NK-92 (cell line): ENCODE measurements at regions not wholly inside any gene's neighbourhood (a gene's known extent, or its start where the extent isn't known, plus 50 kb on each side); places are given as distances from the start of the nearest gene placed in this dataset.
A peak's percentile ranks its signal among the peaks of the same experiment; 100 is the strongest.

Source experiments
- DNase-seq: peaks from one replicate; lab custom pipeline; 2025; ENCODE audit not compliant: unreplicated experiment; lab: John Stamatoyannopoulos, UW

DNA sequence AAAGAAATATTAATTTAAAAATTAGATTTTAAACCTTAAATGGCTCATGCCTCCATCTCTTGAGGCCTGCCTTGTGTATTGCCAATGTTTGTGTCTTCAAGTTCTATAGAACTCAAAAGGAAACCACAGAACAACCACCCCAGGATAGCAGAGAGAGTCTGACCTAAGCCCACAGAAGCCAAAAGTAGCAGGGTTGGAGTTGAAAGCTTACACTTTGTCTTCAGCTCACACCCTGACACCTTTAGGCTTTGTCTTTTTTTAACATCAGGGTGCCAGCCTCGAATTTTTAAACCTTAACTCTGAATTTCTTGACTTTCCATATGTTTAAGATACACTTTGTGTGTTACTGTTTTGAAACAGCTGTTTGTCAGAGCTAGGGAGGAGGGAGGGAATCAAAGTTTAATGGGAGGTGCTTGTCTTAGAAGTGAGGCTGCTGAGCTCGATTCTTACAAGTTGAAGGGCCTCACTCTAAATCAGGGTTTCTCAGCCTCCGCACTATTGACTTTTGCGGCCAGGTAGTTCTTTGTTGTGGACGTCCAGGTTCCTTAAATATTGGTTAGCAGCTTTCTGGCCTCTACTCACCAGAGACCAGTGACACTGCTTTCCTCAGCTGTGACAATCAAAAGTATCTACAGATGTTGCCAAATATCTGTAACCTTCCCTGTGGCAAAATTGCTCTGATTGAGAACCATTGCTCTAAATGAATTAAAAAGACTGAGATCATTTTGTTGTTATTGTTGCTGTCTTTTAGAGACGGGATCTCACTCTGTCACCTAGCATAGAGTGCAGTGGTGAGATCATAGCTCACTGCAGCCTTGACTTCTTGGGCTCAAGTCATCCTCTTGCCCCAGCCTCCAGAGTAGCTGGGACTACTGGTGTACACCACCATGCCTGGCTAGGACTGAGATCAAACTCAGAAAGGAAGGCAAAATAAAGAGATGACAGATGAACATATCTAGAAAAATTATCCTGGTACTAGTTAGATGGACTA lies 139.2 kb upstream of the EOMES start:
- DNase-seq: no peak

DNA sequence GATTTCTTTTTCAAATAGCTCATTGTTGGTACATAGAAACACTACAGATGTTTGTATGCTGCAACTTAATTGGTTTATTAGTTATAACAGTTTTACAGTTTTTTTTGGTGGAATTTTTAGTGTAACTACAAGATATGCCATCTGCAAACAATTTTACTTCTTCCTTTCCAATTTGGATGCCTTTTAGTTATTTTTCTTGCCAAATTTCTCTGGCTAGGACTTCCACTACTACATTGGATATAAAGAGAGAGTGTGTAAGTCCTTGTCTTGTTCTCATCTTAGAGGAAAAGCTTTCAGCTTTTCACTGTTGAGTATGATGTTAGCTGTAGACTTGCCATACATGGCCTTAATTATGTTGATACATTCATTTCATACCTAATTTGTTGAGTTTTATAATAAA lies 143.6 kb upstream of the EOMES start:
- no peak for DNase-seq

GRCh38 chr3:27869152-27869551 lies 147.0 kb upstream of the EOMES start:
- DNase-seq: no peak

GRCh38 chr3:27877061-27878013 lies 155.2 kb upstream of the EOMES start:
- no peak for DNase-seq

GRCh38 chr3:27878014-27878383 lies 155.9 kb upstream of the EOMES start:
- DNase-seq: no peak

GRCh38 chr3:27880969-27881892 lies 159.1 kb upstream of the EOMES start:
- no peak for DNase-seq

DNA sequence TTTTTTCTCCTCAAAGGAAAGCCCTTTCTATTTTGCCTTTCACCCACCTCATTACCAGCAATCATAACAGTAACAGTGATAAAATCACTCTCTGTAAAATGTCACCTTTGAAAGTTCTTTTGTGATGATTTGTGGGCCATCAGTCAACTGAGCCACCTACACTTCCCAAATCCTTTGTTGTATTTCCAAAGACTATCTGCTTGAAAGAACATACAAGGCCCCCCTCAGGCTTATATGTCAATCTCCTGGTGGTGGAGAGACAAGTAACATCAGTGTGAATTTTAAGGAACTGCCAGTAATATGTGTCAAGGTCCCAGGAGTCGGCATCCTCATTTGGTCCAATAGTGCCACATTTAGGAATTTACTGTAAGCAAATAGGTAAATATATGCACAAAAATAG lies 161.1 kb upstream of the EOMES start:
- no peak for DNase-seq

GRCh38 chr3:27885641-27886040 lies 163.5 kb upstream of the EOMES start:
- no peak for DNase-seq

GRCh38 chr3:27888562-27888961 lies 166.4 kb upstream of the EOMES start:
- no peak for DNase-seq

DNA sequence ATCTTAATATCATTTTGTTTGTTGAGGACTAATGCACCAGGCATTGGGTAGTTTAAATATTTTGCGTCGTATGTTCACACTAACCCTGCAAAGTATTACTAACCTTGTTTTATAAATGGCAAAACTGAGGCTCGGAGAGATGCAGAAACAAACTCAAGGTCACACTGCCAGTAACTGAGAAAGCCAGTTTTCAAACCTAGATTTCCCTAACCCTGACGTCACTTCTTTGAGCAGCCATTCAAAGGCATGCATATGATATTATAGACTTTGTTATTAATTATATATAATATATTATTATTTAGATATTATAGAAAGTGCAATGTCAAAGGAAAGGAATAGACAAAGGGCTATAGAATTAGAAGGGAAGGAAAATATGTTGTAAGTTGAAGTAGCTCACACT lies 167.6 kb upstream of the EOMES start:
- DNase-seq: no peak

- peak; percentile 5 for DNase-seq
These were observed 178.2 kb upstream of the EOMES start for GRCh38 chr3:27900316-27900715.

GRCh38 chr3:27903446-27903845 lies 181.3 kb upstream of the EOMES start:
- DNase-seq: no peak

DNA sequence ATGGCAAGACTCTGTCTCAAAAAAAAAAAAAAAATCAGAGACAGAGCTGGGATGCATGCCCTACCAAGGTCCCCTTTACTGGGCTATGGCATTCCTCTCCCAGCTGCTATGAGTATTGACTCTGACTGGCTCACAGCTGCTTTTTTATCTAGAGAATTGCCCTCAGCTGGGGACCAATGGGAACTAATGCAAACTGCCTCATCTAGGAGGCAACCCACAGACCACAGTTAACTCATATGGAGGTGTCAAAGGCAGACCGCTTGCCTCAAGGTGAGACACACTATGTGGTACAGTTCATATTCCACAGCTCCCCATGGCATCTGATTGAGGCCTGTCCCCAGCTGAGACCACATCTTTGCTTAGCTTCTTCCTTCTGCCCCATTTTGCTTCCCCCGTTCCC lies 183.5 kb upstream of the EOMES start:
- DNase-seq: no peak

GRCh38 chr3:27907148-27907547 lies 185.0 kb upstream of the EOMES start:
- no peak for DNase-seq

DNA sequence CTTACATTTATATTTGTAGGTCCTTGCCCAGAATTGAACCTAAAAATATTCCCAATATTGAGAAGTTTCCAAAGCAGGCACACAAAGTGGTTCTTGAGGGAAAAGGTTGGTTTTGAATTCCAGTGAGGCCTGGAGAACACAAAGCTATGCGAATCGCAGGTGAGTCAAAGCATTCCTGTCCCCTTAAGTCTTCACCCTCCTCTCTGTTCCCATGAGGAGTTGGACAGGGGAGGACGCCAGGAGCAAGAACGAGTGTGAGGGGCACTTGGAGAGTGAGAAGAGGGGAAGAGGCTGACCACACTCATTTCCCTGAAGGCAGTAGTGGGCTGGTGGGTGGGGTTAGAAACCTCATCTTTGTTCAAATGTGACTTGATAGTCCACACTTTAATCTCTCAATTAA lies 185.8 kb upstream of the EOMES start:
- DNase-seq: no peak

GRCh38 chr3:27910456-27910855 lies 188.3 kb upstream of the EOMES start:
- DNase-seq: no peak

DNA sequence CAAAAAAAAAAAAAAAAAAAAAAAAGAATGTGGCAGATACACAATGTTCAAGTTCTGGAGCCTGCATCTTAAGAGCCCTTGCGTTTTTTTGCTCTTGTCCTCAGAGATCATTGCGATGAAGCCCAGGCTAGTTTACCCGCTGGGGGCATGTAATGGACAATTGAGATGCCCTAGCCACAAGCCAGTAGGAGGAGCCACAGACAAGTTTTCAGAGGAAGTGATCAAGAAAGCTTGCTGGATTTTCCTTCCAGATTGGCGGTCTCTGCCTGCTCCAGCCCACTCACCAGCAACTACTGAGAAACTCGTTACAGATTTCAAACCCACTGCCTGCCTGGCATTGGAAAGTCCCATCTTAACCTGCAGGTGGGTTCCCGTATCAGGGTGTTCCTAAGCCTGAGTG lies 192.1 kb upstream of the EOMES start:
- no peak for DNase-seq

DNA sequence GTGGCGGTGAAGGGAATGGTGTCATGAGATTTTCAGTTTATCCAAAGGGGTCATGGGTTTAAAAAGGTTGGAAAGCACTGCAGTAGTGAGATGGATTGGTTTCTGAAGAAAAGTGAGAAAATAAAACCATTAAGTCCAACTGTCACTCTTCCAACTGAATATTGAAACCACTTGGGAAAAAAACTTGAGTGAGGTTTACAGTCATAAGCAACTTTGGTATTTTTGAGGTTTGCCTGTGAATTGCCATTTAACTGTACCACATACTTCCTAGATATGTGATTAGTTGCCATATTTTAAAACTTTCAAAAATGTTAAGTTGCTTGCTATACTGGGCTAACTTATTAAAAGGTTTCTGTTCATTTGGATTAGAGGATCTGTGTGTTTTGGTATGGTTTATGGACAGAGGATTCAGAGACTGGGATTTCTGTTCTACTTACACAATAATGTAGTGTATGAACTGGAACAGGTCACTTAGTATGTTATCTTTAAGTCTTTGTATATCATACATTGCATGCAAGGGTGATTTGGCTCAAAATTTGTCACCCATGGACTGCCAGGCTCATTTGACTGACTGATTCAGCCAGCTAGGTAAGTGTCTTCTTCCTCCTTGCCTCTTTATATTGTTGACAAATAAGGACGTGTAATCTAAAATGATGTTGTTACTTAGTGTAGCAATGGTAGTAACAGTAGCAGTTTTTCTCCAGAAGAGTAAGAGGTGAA lies 201.4 kb upstream of the EOMES start:
- no peak for DNase-seq

GRCh38 chr3:27927882-27928281 lies 205.8 kb upstream of the EOMES start:
- DNase-seq: no peak

- DNase-seq: no peak
These were observed 208.0 kb upstream of the EOMES start for GRCh38 chr3:27930052-27930602.
